Liver (tissue), 8 donors: ENCODE measurements at regions not wholly inside any gene's neighbourhood (a gene's known extent, or its start where the extent isn't known, plus 50 kb on each side); places are given as distances from the start of the nearest gene placed in this dataset.
A peak's percentile ranks its signal among the peaks of the same experiment; 100 is the strongest.

Experiments used
- DNase-seq: peaks from one replicate; pipeline ENCODE4 v3.0.0-alpha.2; 2017; ENCODE audit warnings: low spot score
- H3K27ac ChIP-seq, 2 donors: one replicate each; pipeline ENCODE4 v1.7.0; 2013; ENCODE audit warnings: inconsistent platforms in 2 of 2, low read length in 2 of 2, control low read depth in 1 of 2, low read depth in 1 of 2, mild to moderate bottlenecking in 1 of 2
- H3K27me3 ChIP-seq, 4 donors: one replicate each; pipeline versions ENCODE4 v1.6.1 to v1.7.0; 2013; ENCODE audit warnings: low read length in 3 of 4, inconsistent platforms in 1 of 4, mild to moderate bottlenecking in 1 of 4, moderate library complexity in 1 of 4; ENCODE audit not compliant: control insufficient read depth in 4 of 4, insufficient read depth in 4 of 4
- H3K36me3 ChIP-seq, 4 donors: one replicate each; pipeline versions ENCODE4 v1.6.1 to v1.7.0; 2013; ENCODE audit warnings: low read length in 3 of 4, mild to moderate bottlenecking in 3 of 4, low read depth in 1 of 4, moderate library complexity in 1 of 4; ENCODE audit not compliant: control insufficient read depth in 4 of 4, insufficient read depth in 3 of 4
- H3K4me1 ChIP-seq, 4 donors: one replicate each; pipeline versions ENCODE4 v1.6.1 to v1.7.0; 2013; ENCODE audit warnings: low read length in 3 of 4, mild to moderate bottlenecking in 3 of 4, moderate library complexity in 1 of 4; ENCODE audit not compliant: control insufficient read depth in 4 of 4, insufficient read depth in 4 of 4
- H3K4me3 ChIP-seq, 3 donors: one replicate each; pipeline versions ENCODE4 v1.6.1 to v1.7.0; 2013; ENCODE audit warnings: low read length in 3 of 3, control low read depth in 1 of 3, low read depth in 1 of 3, mild to moderate bottlenecking in 1 of 3
- H3K9ac ChIP-seq, 2 donors: one replicate each; pipeline ENCODE4 v1.7.0; 2013; ENCODE audit warnings: low read length in 2 of 2, mild to moderate bottlenecking in 2 of 2, moderate library complexity in 2 of 2, control low read depth in 1 of 2, low read depth in 1 of 2
- H3K9me3 ChIP-seq, 4 donors: one replicate each; pipeline versions ENCODE4 v1.6.1 to v1.7.0; 2013; ENCODE audit warnings: low read length in 3 of 4; ENCODE audit not compliant: control insufficient read depth in 4 of 4
- EGR1 ChIP-seq, 2 donors: IDR thresholded peaks; 2 replicates each; pipeline ENCODE4 v1.6.1; 2016 to 2018; ENCODE audit warnings: antibody characterized with exemption in 2 of 2, low read depth in 2 of 2
- FOXA1 ChIP-seq: IDR thresholded peaks from 2 replicates; pipeline ENCODE4 v1.6.1; 2016; ENCODE audit warnings: antibody characterized with exemption
- FOXA2 ChIP-seq: IDR thresholded peaks from 2 replicates; pipeline ENCODE4 v1.6.1; 2016; ENCODE audit warnings: antibody characterized with exemption
- GABPA ChIP-seq, 2 donors: IDR thresholded peaks in 1 of 2; conservative IDR thresholded peaks in 1 of 2; 2 replicates each; pipeline ENCODE4 v1.6.1; 2016; ENCODE audit warnings: antibody characterized with exemption in 2 of 2, mild to moderate bottlenecking in 1 of 2, moderate library complexity in 1 of 2
- HNF4A ChIP-seq, 2 donors: conservative IDR thresholded peaks; 2 replicates each; pipeline ENCODE4 v1.6.1; 2016; ENCODE audit warnings: antibody characterized with exemption in 2 of 2, mild to moderate bottlenecking in 2 of 2
- HNF4G ChIP-seq: IDR thresholded peaks from 2 replicates; pipeline ENCODE4 v1.6.1; 2016; ENCODE audit warnings: antibody characterized with exemption
- JUND ChIP-seq, 2 donors: IDR thresholded peaks; 2 replicates each; pipeline ENCODE4 v1.6.1; 2016; ENCODE audit warnings: antibody characterized with exemption in 2 of 2
- NR2F2 ChIP-seq: IDR thresholded peaks from 2 replicates; pipeline ENCODE4 v1.6.1; 2016; ENCODE audit warnings: antibody characterized with exemption
- RAD21 ChIP-seq, 2 donors: IDR thresholded peaks; 2 replicates each; pipeline ENCODE4 v1.6.1; 2016; ENCODE audit warnings: antibody characterized with exemption in 2 of 2, mild to moderate bottlenecking in 2 of 2
- RXRA ChIP-seq, 2 donors: IDR thresholded peaks; 2 replicates each; pipeline ENCODE4 v1.6.1; 2017 to 2018; ENCODE audit warnings: antibody characterized with exemption in 2 of 2, mild to moderate bottlenecking in 1 of 2
- SP1 ChIP-seq: IDR thresholded peaks from 2 replicates; pipeline ENCODE4 v1.6.1; 2018; ENCODE audit warnings: antibody characterized with exemption, mild to moderate bottlenecking
- TAF1 ChIP-seq: conservative IDR thresholded peaks from 2 replicates; pipeline ENCODE4 v1.6.1; 2016; ENCODE audit warnings: antibody characterized with exemption, mild to moderate bottlenecking
- YY1 ChIP-seq: IDR thresholded peaks from 2 replicates; pipeline ENCODE4 v1.6.1; 2016; ENCODE audit warnings: antibody characterized with exemption, mild to moderate bottlenecking
- WGBS: extraction: QIAGEN DNeasy Blood & Tissue Kit; methylation state at CpG from one replicate; pipeline ENCODE4 v1.1.7; 2013; 5-methylcytosine and 5-hydroxymethylcytosine counted together
- TF ChIP-seq, protein P1 (sequence below): IDR thresholded peaks from 2 replicates; pipeline ENCODE4 v1.6.1; 2016; ENCODE audit warnings: antibody characterized with exemption
- TF ChIP-seq, protein P2 (sequence below): IDR thresholded peaks from 2 replicates; pipeline ENCODE4 v1.6.1; 2016; ENCODE audit warnings: antibody characterized with exemption
- TF ChIP-seq, protein P3 (sequence below): IDR thresholded peaks from 2 replicates; pipeline ENCODE4 v1.6.1; 2016; ENCODE audit warnings: antibody characterized with exemption
- TF ChIP-seq, protein P4 (sequence below): IDR thresholded peaks from 2 replicates; pipeline ENCODE4 v1.6.1; 2016; ENCODE audit warnings: antibody characterized with exemption, mild to moderate bottlenecking
- TF ChIP-seq, protein P5 (sequence below): fragments of 150-350 bp; IDR thresholded peaks from 2 replicates; pipeline ENCODE4 v1.5.1; 2017; ENCODE audit warnings: improper control_type of control experiment, low read depth, low read length; ENCODE audit not compliant: missing input control
- donor health status: healthy.
- donor health status: healthy.
- donor health status: healthy.
- donor health status: healthy.
- donor health status: healthy.

DNA sequence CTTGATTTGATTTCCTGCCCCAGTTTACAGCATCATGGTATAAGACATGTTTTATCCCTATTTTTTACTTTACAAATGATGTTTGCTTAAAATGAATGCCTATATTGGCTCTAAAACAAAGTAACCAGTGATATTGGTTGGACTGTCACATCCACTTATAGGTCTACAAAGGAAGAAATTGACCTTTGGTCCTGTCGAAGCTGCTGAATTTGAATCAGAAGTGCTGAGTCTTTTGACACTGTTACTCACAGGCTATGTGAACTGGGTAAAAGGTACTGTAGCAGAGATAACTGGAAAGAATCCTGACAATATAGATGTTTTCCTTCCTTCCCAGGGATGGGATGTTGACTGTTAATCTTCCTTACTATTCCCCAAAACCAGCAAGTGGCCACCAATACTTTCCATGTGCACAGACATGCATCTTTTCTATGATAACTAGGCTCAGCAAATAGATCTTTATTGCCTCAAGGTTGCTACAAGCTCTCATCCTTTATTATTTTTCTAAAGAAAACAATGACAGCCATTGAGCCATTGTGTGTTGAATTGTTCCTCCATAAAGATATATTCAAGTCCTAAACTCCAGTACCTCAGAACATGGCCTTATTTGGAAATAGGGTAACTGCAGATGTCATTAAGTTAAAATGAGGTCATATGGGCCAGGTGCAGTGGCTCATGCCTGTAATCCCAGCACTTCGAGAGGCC, 175.9 kb upstream of the NR5A2 start:
- Histone ChIP-seq H3K27ac (no peak overlapping the region), H3K9ac (no peak overlapping the region), H3K4me3 (no peak overlapping the region), H3K27me3 (no peaks in the 10 kb centered on the region), H3K4me1 (no peaks in the 10 kb centered on the region), H3K36me3 (no peaks in the 10 kb centered on the region), H3K9me3 (no peaks in the 10 kb centered on the region)
- no peak for DNase-seq
- TF ChIP-seq EGR1 (IDR thresholded peaks at IDR 0.05; ENCODE audit: low read depth in 2 of 2), result no peak
- no peak for TF ChIP-seq JUND (IDR thresholded peaks at IDR 0.05)
- TF ChIP-seq, protein P1, sequence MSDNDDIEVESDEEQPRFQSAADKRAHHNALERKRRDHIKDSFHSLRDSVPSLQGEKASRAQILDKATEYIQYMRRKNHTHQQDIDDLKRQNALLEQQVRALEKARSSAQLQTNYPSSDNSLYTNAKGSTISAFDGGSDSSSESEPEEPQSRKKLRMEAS, result no peak
- TF ChIP-seq, protein P2, sequence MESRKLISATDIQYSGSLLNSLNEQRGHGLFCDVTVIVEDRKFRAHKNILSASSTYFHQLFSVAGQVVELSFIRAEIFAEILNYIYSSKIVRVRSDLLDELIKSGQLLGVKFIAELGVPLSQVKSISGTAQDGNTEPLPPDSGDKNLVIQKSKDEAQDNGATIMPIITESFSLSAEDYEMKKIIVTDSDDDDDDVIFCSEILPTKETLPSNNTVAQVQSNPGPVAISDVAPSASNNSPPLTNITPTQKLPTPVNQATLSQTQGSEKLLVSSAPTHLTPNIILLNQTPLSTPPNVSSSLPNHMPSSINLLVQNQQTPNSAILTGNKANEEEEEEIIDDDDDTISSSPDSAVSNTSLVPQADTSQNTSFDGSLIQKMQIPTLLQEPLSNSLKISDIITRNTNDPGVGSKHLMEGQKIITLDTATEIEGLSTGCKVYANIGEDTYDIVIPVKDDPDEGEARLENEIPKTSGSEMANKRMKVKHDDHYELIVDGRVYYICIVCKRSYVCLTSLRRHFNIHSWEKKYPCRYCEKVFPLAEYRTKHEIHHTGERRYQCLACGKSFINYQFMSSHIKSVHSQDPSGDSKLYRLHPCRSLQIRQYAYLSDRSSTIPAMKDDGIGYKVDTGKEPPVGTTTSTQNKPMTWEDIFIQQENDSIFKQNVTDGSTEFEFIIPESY, result no peak
- TF ChIP-seq, protein P3, sequence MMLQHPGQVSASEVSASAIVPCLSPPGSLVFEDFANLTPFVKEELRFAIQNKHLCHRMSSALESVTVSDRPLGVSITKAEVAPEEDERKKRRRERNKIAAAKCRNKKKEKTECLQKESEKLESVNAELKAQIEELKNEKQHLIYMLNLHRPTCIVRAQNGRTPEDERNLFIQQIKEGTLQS, result no peak
- peak; percentile 68 for TF ChIP-seq SP1
- peak; percentile 43 for TF ChIP-seq YY1
- TF ChIP-seq HNF4A (conservative IDR thresholded peaks at IDR 0.05), result peak; percentile 71 to 76
- no peak for TF ChIP-seq NR2F2
- TF ChIP-seq RXRA (IDR thresholded peaks at IDR 0.05), result peak; percentile 17 to 55
- TF ChIP-seq FOXA1, result no peak
- TF ChIP-seq, protein P4, sequence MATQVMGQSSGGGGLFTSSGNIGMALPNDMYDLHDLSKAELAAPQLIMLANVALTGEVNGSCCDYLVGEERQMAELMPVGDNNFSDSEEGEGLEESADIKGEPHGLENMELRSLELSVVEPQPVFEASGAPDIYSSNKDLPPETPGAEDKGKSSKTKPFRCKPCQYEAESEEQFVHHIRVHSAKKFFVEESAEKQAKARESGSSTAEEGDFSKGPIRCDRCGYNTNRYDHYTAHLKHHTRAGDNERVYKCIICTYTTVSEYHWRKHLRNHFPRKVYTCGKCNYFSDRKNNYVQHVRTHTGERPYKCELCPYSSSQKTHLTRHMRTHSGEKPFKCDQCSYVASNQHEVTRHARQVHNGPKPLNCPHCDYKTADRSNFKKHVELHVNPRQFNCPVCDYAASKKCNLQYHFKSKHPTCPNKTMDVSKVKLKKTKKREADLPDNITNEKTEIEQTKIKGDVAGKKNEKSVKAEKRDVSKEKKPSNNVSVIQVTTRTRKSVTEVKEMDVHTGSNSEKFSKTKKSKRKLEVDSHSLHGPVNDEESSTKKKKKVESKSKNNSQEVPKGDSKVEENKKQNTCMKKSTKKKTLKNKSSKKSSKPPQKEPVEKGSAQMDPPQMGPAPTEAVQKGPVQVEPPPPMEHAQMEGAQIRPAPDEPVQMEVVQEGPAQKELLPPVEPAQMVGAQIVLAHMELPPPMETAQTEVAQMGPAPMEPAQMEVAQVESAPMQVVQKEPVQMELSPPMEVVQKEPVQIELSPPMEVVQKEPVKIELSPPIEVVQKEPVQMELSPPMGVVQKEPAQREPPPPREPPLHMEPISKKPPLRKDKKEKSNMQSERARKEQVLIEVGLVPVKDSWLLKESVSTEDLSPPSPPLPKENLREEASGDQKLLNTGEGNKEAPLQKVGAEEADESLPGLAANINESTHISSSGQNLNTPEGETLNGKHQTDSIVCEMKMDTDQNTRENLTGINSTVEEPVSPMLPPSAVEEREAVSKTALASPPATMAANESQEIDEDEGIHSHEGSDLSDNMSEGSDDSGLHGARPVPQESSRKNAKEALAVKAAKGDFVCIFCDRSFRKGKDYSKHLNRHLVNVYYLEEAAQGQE, result no peak
- no peak for TF ChIP-seq FOXA2
- TF ChIP-seq RAD21 (IDR thresholded peaks at IDR 0.05), result no peak
- TF ChIP-seq TAF1, result no peak
- TF ChIP-seq HNF4G, result peak; percentile 55
- TF ChIP-seq, protein P5, sequence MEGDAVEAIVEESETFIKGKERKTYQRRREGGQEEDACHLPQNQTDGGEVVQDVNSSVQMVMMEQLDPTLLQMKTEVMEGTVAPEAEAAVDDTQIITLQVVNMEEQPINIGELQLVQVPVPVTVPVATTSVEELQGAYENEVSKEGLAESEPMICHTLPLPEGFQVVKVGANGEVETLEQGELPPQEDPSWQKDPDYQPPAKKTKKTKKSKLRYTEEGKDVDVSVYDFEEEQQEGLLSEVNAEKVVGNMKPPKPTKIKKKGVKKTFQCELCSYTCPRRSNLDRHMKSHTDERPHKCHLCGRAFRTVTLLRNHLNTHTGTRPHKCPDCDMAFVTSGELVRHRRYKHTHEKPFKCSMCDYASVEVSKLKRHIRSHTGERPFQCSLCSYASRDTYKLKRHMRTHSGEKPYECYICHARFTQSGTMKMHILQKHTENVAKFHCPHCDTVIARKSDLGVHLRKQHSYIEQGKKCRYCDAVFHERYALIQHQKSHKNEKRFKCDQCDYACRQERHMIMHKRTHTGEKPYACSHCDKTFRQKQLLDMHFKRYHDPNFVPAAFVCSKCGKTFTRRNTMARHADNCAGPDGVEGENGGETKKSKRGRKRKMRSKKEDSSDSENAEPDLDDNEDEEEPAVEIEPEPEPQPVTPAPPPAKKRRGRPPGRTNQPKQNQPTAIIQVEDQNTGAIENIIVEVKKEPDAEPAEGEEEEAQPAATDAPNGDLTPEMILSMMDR, result no peak
- TF ChIP-seq GABPA (IDR thresholded peaks at IDR 0.05 in 1 of 2, conservative IDR thresholded peaks at IDR 0.05 in 1 of 2), result no peak
- 38% methylated on average over 2 of the region's 2 CpGs for WGBS
